ENCODE measurements at regions not wholly inside any gene's neighbourhood (a gene's known extent, or its start where the extent isn't known, plus 50 kb on each side); places are given as distances from the start of the nearest gene placed in this dataset.

- TF ChIP-seq NAIF1 (CRISPR knock-in tag; IDR thresholded peaks at IDR 0.05; ENCODE audit: borderline replicate concordance), result no peak
- no peak for TF ChIP-seq CBFB (CRISPR knock-in tag; IDR thresholded peaks at IDR 0.05)
- no peak for TF ChIP-seq ZNF558 (CRISPR knock-in tag; IDR thresholded peaks at IDR 0.05; ENCODE audit: borderline replicate concordance)
- TF ChIP-seq ZBTB20 (CRISPR knock-in tag; IDR thresholded peaks at IDR 0.05; ENCODE audit: borderline replicate concordance, low read depth), result peak; percentile 89; the same call in 1 of the 2 replicates
- TF ChIP-seq, protein P1, sequence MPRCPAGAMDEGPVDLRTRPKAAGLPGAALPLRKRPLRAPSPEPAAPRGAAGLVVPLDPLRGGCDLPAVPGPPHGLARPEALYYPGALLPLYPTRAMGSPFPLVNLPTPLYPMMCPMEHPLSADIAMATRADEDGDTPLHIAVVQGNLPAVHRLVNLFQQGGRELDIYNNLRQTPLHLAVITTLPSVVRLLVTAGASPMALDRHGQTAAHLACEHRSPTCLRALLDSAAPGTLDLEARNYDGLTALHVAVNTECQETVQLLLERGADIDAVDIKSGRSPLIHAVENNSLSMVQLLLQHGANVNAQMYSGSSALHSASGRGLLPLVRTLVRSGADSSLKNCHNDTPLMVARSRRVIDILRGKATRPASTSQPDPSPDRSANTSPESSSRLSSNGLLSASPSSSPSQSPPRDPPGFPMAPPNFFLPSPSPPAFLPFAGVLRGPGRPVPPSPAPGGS (CRISPR knock-in tag; IDR thresholded peaks at IDR 0.05), result peak; percentile 27; the same call in 1 of the 2 replicates
- peak; percentile 67; the same call in 1 of the 2 replicates for TF ChIP-seq PCBP1 (IDR thresholded peaks at IDR 0.05; ENCODE audit: borderline replicate concordance, low read depth, low read length)
- TF ChIP-seq HMGXB4 (CRISPR knock-in tag; IDR thresholded peaks at IDR 0.05; ENCODE audit: borderline replicate concordance in 1 of 2, low read depth in 1 of 2), result peak in 1 of 2 experiments; percentile 39; a peak in 1 of 4 replicates
- no peak for TF ChIP-seq ZNF383 (CRISPR knock-in tag; IDR thresholded peaks at IDR 0.05; ENCODE audit: borderline replicate concordance)
- TF ChIP-seq ZNF331 (CRISPR knock-in tag; IDR thresholded peaks at IDR 0.05), result no peak
- TF ChIP-seq KDM6A (CRISPR knock-in tag; IDR thresholded peaks at IDR 0.05; ENCODE audit: low read depth), result peak; percentile 50; the same call in 1 of the 2 replicates
- peak; percentile 75 for TF ChIP-seq XRCC5 (optimal IDR thresholded peaks at IDR 0.05; ENCODE audit: low read length)
- 0 out of 2 replicates have a peak, but pooled peaks have one; percentile 39 for TF ChIP-seq SP4 (CRISPR knock-in tag; IDR thresholded peaks at IDR 0.05)
- TF ChIP-seq LRRFIP1 (CRISPR knock-in tag; conservative IDR thresholded peaks at IDR 0.05), result no peak
- TF ChIP-seq, protein P2, sequence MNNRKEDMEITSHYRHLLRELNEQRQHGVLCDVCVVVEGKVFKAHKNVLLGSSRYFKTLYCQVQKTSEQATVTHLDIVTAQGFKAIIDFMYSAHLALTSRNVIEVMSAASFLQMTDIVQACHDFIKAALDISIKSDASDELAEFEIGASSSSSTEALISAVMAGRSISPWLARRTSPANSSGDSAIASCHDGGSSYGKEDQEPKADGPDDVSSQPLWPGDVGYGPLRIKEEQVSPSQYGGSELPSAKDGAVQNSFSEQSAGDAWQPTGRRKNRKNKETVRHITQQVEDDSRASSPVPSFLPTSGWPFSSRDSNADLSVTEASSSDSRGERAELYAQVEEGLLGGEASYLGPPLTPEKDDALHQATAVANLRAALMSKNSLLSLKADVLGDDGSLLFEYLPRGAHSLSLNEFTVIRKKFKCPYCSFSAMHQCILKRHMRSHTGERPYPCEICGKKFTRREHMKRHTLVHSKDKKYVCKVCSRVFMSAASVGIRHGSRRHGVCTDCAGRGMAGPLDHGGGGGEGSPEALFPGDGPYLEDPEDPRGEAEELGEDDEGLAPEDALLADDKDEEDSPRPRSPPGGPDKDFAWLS (CRISPR knock-in tag; IDR thresholded peaks at IDR 0.05; ENCODE audit: borderline replicate concordance), result no peak
- TF ChIP-seq ZNF296 (CRISPR knock-in tag; conservative IDR thresholded peaks at IDR 0.05), result peak; percentile 96; the same call in 1 of the 2 replicates
- TF ChIP-seq ZNF549 (CRISPR knock-in tag; IDR thresholded peaks at IDR 0.05), result no peak
- TF ChIP-seq, protein P3, sequence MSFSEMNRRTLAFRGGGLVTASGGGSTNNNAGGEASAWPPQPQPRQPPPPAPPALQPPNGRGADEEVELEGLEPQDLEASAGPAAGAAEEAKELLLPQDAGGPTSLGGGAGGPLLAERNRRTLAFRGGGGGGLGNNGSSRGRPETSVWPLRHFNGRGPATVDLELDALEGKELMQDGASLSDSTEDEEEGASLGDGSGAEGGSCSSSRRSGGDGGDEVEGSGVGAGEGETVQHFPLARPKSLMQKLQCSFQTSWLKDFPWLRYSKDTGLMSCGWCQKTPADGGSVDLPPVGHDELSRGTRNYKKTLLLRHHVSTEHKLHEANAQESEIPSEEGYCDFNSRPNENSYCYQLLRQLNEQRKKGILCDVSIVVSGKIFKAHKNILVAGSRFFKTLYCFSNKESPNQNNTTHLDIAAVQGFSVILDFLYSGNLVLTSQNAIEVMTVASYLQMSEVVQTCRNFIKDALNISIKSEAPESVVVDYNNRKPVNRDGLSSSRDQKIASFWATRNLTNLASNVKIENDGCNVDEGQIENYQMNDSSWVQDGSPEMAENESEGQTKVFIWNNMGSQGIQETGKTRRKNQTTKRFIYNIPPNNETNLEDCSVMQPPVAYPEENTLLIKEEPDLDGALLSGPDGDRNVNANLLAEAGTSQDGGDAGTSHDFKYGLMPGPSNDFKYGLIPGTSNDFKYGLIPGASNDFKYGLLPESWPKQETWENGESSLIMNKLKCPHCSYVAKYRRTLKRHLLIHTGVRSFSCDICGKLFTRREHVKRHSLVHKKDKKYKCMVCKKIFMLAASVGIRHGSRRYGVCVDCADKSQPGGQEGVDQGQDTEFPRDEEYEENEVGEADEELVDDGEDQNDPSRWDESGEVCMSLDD (CRISPR knock-in tag; IDR thresholded peaks at IDR 0.05; ENCODE audit: borderline replicate concordance), result no peak
Measured at GRCh38 chr6:167735084-167735950, 91.4 kb upstream of the AFDN start (continued).
